ENCODE measurements at regions not wholly inside any gene's neighbourhood (a gene's known extent, or its start where the extent isn't known, plus 50 kb on each side); places are given as distances from the start of the nearest gene placed in this dataset.
A peak's percentile ranks its signal among the peaks of the same experiment; 100 is the strongest.

GRCh38 chr12:31832740-31833729 lies 104.2 kb upstream of the AMN1 start (continued):
- no peak for TF ChIP-seq USF2 (CRISPR knock-in tag; IDR thresholded peaks at IDR 0.05)
- no peak for TF ChIP-seq SFPQ (IDR thresholded peaks at IDR 0.05; ENCODE audit: low read depth, low read length)
- TF ChIP-seq XRCC3 (IDR thresholded peaks at IDR 0.05) = no peak
- peak; percentile 89; the same call in 1 of the 2 replicates for TF ChIP-seq ZNF445 (CRISPR knock-in tag; IDR thresholded peaks at IDR 0.05; ENCODE audit: low read depth)
- no peak for TF ChIP-seq HNRNPLL (IDR thresholded peaks at IDR 0.05; ENCODE audit: low read depth, low read length, poor library complexity, severe bottlenecking)
- peak; percentile 66; the same call in 1 of the 2 replicates for TF ChIP-seq STAT5B (CRISPR knock-in tag; IDR thresholded peaks at IDR 0.05)
- peak; percentile 97 for TF ChIP-seq CXXC5 (CRISPR knock-in tag; IDR thresholded peaks at IDR 0.05)
- TF ChIP-seq MAZ (CRISPR knock-in tag; conservative IDR thresholded peaks at IDR 0.05 in 1 of 2, IDR thresholded peaks at IDR 0.05 in 1 of 2) = peak in 1 of 2 experiments; percentile 92; a peak in 2 of 4 replicates
- TF ChIP-seq HIVEP1 (CRISPR knock-in tag; IDR thresholded peaks at IDR 0.05) = peak; percentile 88
- peak; percentile 65; the same call in 1 of the 2 replicates for TF ChIP-seq ZNF133 (CRISPR knock-in tag; IDR thresholded peaks at IDR 0.05)
- TF ChIP-seq CREB3 (tag; conservative IDR thresholded peaks at IDR 0.05; ENCODE audit: low read depth) = peak; percentile 97
- TF ChIP-seq ZBTB12 (CRISPR knock-in tag; IDR thresholded peaks at IDR 0.05) = peak; percentile 80
- TF ChIP-seq DEAF1 (CRISPR knock-in tag; IDR thresholded peaks at IDR 0.05) = no peak
- no peak for TF ChIP-seq SREBF1 (IDR thresholded peaks at IDR 0.05; ENCODE audit: borderline replicate concordance, low read depth, low read length)
- peak; percentile 85 for TF ChIP-seq ATF4 (CRISPR knock-in tag; IDR thresholded peaks at IDR 0.05)

Measured in K562 (cell line).